PC-3 (cell line): ENCODE measurements at regions not wholly inside any gene's neighbourhood (a gene's known extent, or its start where the extent isn't known, plus 50 kb on each side); places are given as distances from the start of the nearest gene placed in this dataset.
"Not testable (repeated sequence)": the region's sequence is repeated elsewhere in the genome, so short reads cannot be mapped to it uniquely, and the experiment has no call there.

Experiments used
- ATAC-seq: fragments of 200-7000 bp; cut with Tn5 transposase; 2 replicates; pipeline ENCODE4 v1.9.1; 2020; ENCODE audit warnings: mild to moderate bottlenecking, moderate library complexity
- BruUV-seq: library from RNA; stranded (reverse); fragments of 400-500 nt; replicated peaks from 2 replicates; lab custom pipeline; 2021; lab: Mats Ljungman, UMichigan
- CTCF ChIA-PET: fragments of 300-600 bp; sonication (Branson Sonifier 250); formaldehyde crosslinking; loops from one replicate; lab custom pipeline; 2022; ENCODE audit warnings: antibody characterized with exemption; lab: Charles Lee
- POLR2A ChIA-PET: fragments of 300-600 bp; sonication (Branson Sonifier 250); formaldehyde crosslinking; loops from one replicate; lab custom pipeline; 2022; ENCODE audit warnings: antibody characterized with exemption; ENCODE audit not compliant: unreplicated experiment; lab: Charles Lee
- DNase-seq: peaks from one replicate; pipeline ENCODE4 v3.0.0-alpha.2; 2015
- H2AFZ ChIP-seq: fragments of 300-600 bp; sonication (generic); 2 replicates; pipeline ENCODE4 v1.6.0; 2016; ENCODE audit warnings: antibody characterized with exemption, low read length
- H3F3A ChIP-seq: fragments of 300-600 bp; sonication (generic); one replicate; pipeline ENCODE4 v1.6.0; 2017; ENCODE audit warnings: antibody characterized with exemption, low read length, control low read depth, mild to moderate bottlenecking; ENCODE audit not compliant: unreplicated experiment
- H3K27ac ChIP-seq: fragments of 300-600 bp; sonication (generic); 2 replicates; pipeline ENCODE4 v1.5.1; 2016; ENCODE audit warnings: mild to moderate bottlenecking, low read length
- H3K27me3 ChIP-seq: fragments of 300-600 bp; sonication (generic); 2 replicates; pipeline ENCODE4 v1.6.1; 2016; ENCODE audit warnings: low read length, mixed read lengths
- H3K36me3 ChIP-seq: fragments of 300-600 bp; sonication (generic); 2 replicates; pipeline ENCODE4 v1.6.1; 2016; ENCODE audit warnings: low read depth, mixed run types, low read length, mixed read lengths
- H3K4me1 ChIP-seq: fragments of 300-600 bp; sonication (generic); 2 replicates; pipeline ENCODE4 v1.5.1; 2016; ENCODE audit warnings: low read length; ENCODE audit not compliant: insufficient read depth
- H3K4me2 ChIP-seq: fragments of 300-600 bp; sonication (generic); 2 replicates; pipeline ENCODE4 v1.6.0; 2016; ENCODE audit warnings: low read length
- H3K4me3 ChIP-seq: fragments of 300-600 bp; sonication (generic); 2 replicates; pipeline ENCODE4 v1.5.1; 2016; ENCODE audit warnings: mild to moderate bottlenecking, low read length, mixed read lengths
- H3K79me2 ChIP-seq: fragments of 300-600 bp; sonication (generic); 2 replicates; pipeline ENCODE4 v1.6.1; 2017; ENCODE audit warnings: low read length, mixed read lengths
- H3K9ac ChIP-seq: fragments of 300-600 bp; sonication (generic); 2 replicates; pipeline ENCODE4 v1.6.0; 2016; ENCODE audit warnings: mild to moderate bottlenecking, low read length
- H3K9me2 ChIP-seq: fragments of 300-600 bp; sonication (generic); replicated peaks from 2 replicates; pipeline ENCODE4 v1.6.1; 2016; ENCODE audit warnings: mixed run types, low read length, mixed read lengths
- H3K9me3 ChIP-seq: fragments of 300-600 bp; sonication (generic); 2 replicates; pipeline ENCODE4 v1.6.1; 2016; ENCODE audit warnings: low read length, mixed read lengths
- H4K20me1 ChIP-seq: fragments of 300-600 bp; sonication (generic); 2 replicates; pipeline ENCODE4 v1.6.1; 2016; ENCODE audit warnings: low read length, mixed read lengths
- CTCF ChIP-seq: fragments of 300-600 bp; sonication (generic); conservative IDR thresholded peaks from 2 replicates; pipeline ENCODE4 v1.5.1; 2017; ENCODE audit warnings: antibody characterized with exemption, low read depth, mild to moderate bottlenecking, low read length
- EZH2 ChIP-seq: fragments of 300-600 bp; sonication (generic); IDR thresholded peaks from one replicate; pipeline ENCODE4 v1.6.1; 2017; ENCODE audit warnings: antibody characterized with exemption, mild to moderate bottlenecking, low read length; ENCODE audit not compliant: unreplicated experiment
- EZH2phosphoT487 ChIP-seq: fragments of 300-600 bp; sonication (generic); IDR thresholded peaks from 2 replicates; pipeline ENCODE4 v1.6.1; 2018; ENCODE audit warnings: mild to moderate bottlenecking, antibody characterized with exemption, low read length, borderline replicate concordance
- intact Hi-C: fragments of 100-400 bp; cut with micrococcal nuclease; formaldehyde crosslinking; loops from 2 replicates; pipeline ENCODE4 v1.9.0; 2023

- intact Hi-C loops: no loop called here
- Histone ChIP-seq H3K4me2 (no peak overlapping the region), H3K9me3 (0 out of 2 replicates have a peak, but pooled peaks cover 3% of the 10 kb centered on the region), H3K4me1 (no peaks in the 10 kb centered on the region), H3F3A (no peaks in the 10 kb centered on the region), H3K27me3 (peaks cover 26% of the 10 kb centered on the region), H3K9ac (no peak overlapping the region), H3K36me3 (no peaks in the 10 kb centered on the region), H3K4me3 (no peak overlapping the region), H3K9me2 (no peaks in the 10 kb centered on the region), H3K79me2 (no peaks in the 10 kb centered on the region), H4K20me1 (no peaks in the 10 kb centered on the region), H2AFZ (no peak overlapping the region), H3K27ac (no peak overlapping the region)
- DNase-seq (no peak), ATAC-seq (no peak)
- BruUV-seq: no TSS peak
- ChIA-PET POLR2A (no interaction called here), CTCF (no interaction called here)
- no peak for TF ChIP-seq CTCF
- TF ChIP-seq EZH2: no peak
- no peak for TF ChIP-seq EZH2phosphoT487
Observed at GRCh38 chr1:166682588-166682987, 156.7 kb upstream of the POGK start.

- H3K27ac ChIP-seq, DNase-seq, intact Hi-C loops, H3F3A ChIP-seq, H2AFZ ChIP-seq, H3K9me2 ChIP-seq, H3K79me2 ChIP-seq, CTCF ChIA-PET, BruUV-seq, H4K20me1 ChIP-seq, H3K9me3 ChIP-seq, H3K36me3 ChIP-seq, POLR2A ChIA-PET, H3K4me2 ChIP-seq, H3K9ac ChIP-seq, H3K4me3 ChIP-seq, H3K4me1 ChIP-seq, ATAC-seq: not testable (repeated sequence)
- peaks cover 24% of the 10 kb centered on the region for H3K27me3 ChIP-seq
Observed at GRCh38 chr1:166684669-166685068, 154.6 kb upstream of the POGK start.

GRCh38 chr1:166685200-166685599, 154.1 kb upstream of the POGK start:
- no peaks in the 10 kb centered on the region for H3F3A ChIP-seq
- H3K27ac ChIP-seq: no peak overlapping the region
- no peaks in the 10 kb centered on the region for H3K9me2 ChIP-seq
- no peak overlapping the region for H3K4me3 ChIP-seq
- H3K9me3 ChIP-seq: 0 out of 2 replicates have a peak, but pooled peaks cover 3% of the 10 kb centered on the region
- no peaks in the 10 kb centered on the region for H3K79me2 ChIP-seq
- no peaks in the 10 kb centered on the region for H3K4me1 ChIP-seq
- ChIA-PET CTCF (no interaction called here), POLR2A (no interaction called here)
- no peaks in the 10 kb centered on the region for H4K20me1 ChIP-seq
- intact Hi-C loops: no loop called here
- no peak overlapping the region for H3K9ac ChIP-seq
- no TSS peak for BruUV-seq
- H3K4me2 ChIP-seq: no peak overlapping the region
- no peak for DNase-seq
- H3K36me3 ChIP-seq: no peaks in the 10 kb centered on the region
- ATAC-seq: no peak
- no peak overlapping the region for H2AFZ ChIP-seq
- peaks cover 19% of the 10 kb centered on the region for H3K27me3 ChIP-seq
- TF ChIP-seq CTCF (no peak), EZH2 (no peak), EZH2phosphoT487 (no peak)

GRCh38 chr1:166685891-166686290, 153.4 kb upstream of the POGK start:
- CTCF ChIA-PET, BruUV-seq, POLR2A ChIA-PET: not testable (repeated sequence)

DNA sequence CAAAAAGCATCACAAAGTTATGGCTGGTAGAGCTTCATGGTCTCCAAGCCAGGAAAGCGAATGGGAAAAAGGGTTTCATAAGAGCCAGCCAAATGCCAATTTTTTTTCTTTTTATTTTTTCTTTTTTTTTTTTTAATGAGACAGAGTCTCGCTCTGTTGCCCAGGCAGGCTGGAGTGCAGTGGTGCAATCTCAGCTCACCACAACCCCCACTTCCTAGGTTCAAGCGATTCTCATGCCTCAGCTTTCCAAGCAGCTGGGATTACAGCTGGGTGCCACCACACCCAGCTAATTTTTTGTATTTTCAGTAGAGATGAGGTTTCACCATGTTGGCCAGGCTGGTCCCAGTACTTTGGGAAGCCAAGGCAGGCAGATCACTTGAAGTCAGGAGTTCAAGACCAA, 148.7 kb upstream of the POGK start:
- H3K27me3 ChIP-seq, H3K4me2 ChIP-seq, H3F3A ChIP-seq, DNase-seq, ATAC-seq, H3K4me1 ChIP-seq, H3K79me2 ChIP-seq, H3K4me3 ChIP-seq, H3K27ac ChIP-seq, intact Hi-C loops, H4K20me1 ChIP-seq, BruUV-seq, CTCF ChIA-PET, H3K36me3 ChIP-seq, H3K9ac ChIP-seq, H3K9me3 ChIP-seq, H2AFZ ChIP-seq, POLR2A ChIA-PET, H3K9me2 ChIP-seq: not testable (repeated sequence)

More at GRCh38 chr1:166685891-166686290, 153.4 kb upstream of the POGK start:
- peaks cover 14% of the 10 kb centered on the region for H3K27me3 ChIP-seq
- H3K4me3 ChIP-seq, H2AFZ ChIP-seq, ATAC-seq, H3K79me2 ChIP-seq, H3K4me1 ChIP-seq, H3F3A ChIP-seq, H4K20me1 ChIP-seq, H3K36me3 ChIP-seq, H3K9me3 ChIP-seq, H3K9ac ChIP-seq, H3K4me2 ChIP-seq, intact Hi-C loops, DNase-seq, H3K9me2 ChIP-seq, H3K27ac ChIP-seq: not testable (repeated sequence)
